Fibroblast of lung (primary cell): ENCODE measurements at regions not wholly inside any gene's neighbourhood (a gene's known extent, or its start where the extent isn't known, plus 50 kb on each side); places are given as distances from the start of the nearest gene placed in this dataset.

Experiments used
- CTCF ChIP-seq, 2 donors: IDR thresholded peaks in 1 of 2; conservative IDR thresholded peaks in 1 of 2; 1 replicate in 1 of 2; 2 replicates in 1 of 2; pipeline ENCODE4 v1.5.1; 2011 to 2012; ENCODE audit warnings: low read length in 2 of 2, control low read depth in 1 of 2, inconsistent platforms in 1 of 2, low read depth in 1 of 2, mild to moderate bottlenecking in 1 of 2
- EZH2 ChIP-seq: IDR thresholded peaks from 2 replicates; pipeline ENCODE4 v1.5.1; 2012; ENCODE audit warnings: low read length, control low read depth, mild to moderate bottlenecking; ENCODE audit errors: missing control alignments

GRCh38 chr2:158745067-158745865, 49.9 kb upstream of the DAPL1 start:
- TF ChIP-seq CTCF (conservative IDR thresholded peaks at IDR 0.05 in 1 of 2, IDR thresholded peaks at IDR 0.05 in 1 of 2; ENCODE audit: low read depth in 1 of 2, low read length in 2 of 2) (peak; percentile 51 to 67), EZH2 (no peak)
